Endodermal cell (in vitro differentiated cells): ENCODE measurements at regions not wholly inside any gene's neighbourhood (a gene's known extent, or its start where the extent isn't known, plus 50 kb on each side); places are given as distances from the start of the nearest gene placed in this dataset.

Experiments
- DNase-seq: peaks from one replicate; pipeline ENCODE4 v3.0.0-alpha.2; 2017
- H3K27ac ChIP-seq: 2 replicates; pipeline ENCODE4 v1.5.1; 2013; ENCODE audit warnings: mild to moderate bottlenecking, low read depth, low read length, moderate library complexity
- H3K27me3 ChIP-seq: 2 replicates; pipeline ENCODE4 v1.6.1; 2013; ENCODE audit warnings: mild to moderate bottlenecking, low read length, moderate library complexity; ENCODE audit not compliant: insufficient read depth, control insufficient read depth, poor library complexity, severe bottlenecking
- H3K36me3 ChIP-seq: 2 replicates; pipeline ENCODE4 v1.7.0; 2013; ENCODE audit warnings: mild to moderate bottlenecking, low read length, moderate library complexity; ENCODE audit not compliant: control insufficient read depth, insufficient read depth
- H3K4me1 ChIP-seq: one replicate; pipeline ENCODE4 v1.7.0; 2013; ENCODE audit warnings: low read length; ENCODE audit not compliant: control insufficient read depth, insufficient read depth
- H3K4me3 ChIP-seq: 2 replicates; pipeline ENCODE4 v1.5.1; 2013; ENCODE audit warnings: mild to moderate bottlenecking, low read length, moderate library complexity
- H3K9ac ChIP-seq: 2 replicates; pipeline ENCODE4 v1.6.1; 2013; ENCODE audit warnings: mild to moderate bottlenecking, low read length, moderate library complexity; ENCODE audit not compliant: poor library complexity, severe bottlenecking; ENCODE audit errors: extremely low read depth
- H3K9me3 ChIP-seq: 2 replicates; pipeline ENCODE4 v1.6.1; 2013; ENCODE audit warnings: mild to moderate bottlenecking, low read length, moderate library complexity; ENCODE audit not compliant: control insufficient read depth
- H3K27ac Mint-ChIP-seq: 2 replicates; pipeline ENCODE4 v1.8.0; 2020; ENCODE audit warnings: mixed read lengths
- H3K27me3 Mint-ChIP-seq: 2 replicates; pipeline ENCODE4 v1.8.0; 2021; ENCODE audit warnings: mild to moderate bottlenecking, mixed read lengths; ENCODE audit not compliant: insufficient read depth
- H3K36me3 Mint-ChIP-seq: 2 replicates; pipeline ENCODE4 v1.8.0; 2020; ENCODE audit warnings: low read depth, mixed read lengths
- H3K4me1 Mint-ChIP-seq: 2 replicates; pipeline ENCODE4 v1.8.0; 2020; ENCODE audit warnings: mixed read lengths
- H3K4me3 Mint-ChIP-seq: 2 replicates; pipeline ENCODE4 v1.8.0; 2020; ENCODE audit warnings: mild to moderate bottlenecking, moderate library complexity, mixed read lengths
- H3K9me3 Mint-ChIP-seq: 2 replicates; pipeline ENCODE4 v1.8.0; 2020; ENCODE audit warnings: mild to moderate bottlenecking, mixed read lengths
- CTCF ChIP-seq: fragments of 200-600 bp; sonication (generic); conservative IDR thresholded peaks from 2 replicates; pipeline ENCODE4 v1.5.0; 2021; ENCODE audit warnings: antibody characterized with exemption, mild to moderate bottlenecking
- WGBS, 2 experiments: methylation state at CpG; one replicate each; pipeline versions ENCODE4 v1.1.5 to v1.1.7; 2013; ENCODE audit warnings: missing lambda C conversion rate in 2 of 2, mixed read lengths in 1 of 2; ENCODE audit not compliant: insufficient coverage in 1 of 2, insufficient read length in 1 of 2; 5-methylcytosine and 5-hydroxymethylcytosine counted together

- Mint-ChIP-seq H3K27me3 (no peaks in the 10 kb centered on the region), H3K9me3 (peaks cover 15% of the 10 kb centered on the region), H3K27ac (no peak overlapping the region), H3K36me3 (peaks cover 8% of the 10 kb centered on the region), H3K4me3 (no peak overlapping the region), H3K4me1 (no peaks in the 10 kb centered on the region)
- WGBS, 2 experiments = 85 to 94% methylated on average over 2 to 3 of the region's 3 CpGs
- Histone ChIP-seq H3K36me3 (no peaks in the 10 kb centered on the region), H3K4me3 (no peak overlapping the region), H3K9me3 (no peaks in the 10 kb centered on the region), H3K9ac (no peak overlapping the region), H3K4me1 (no peaks in the 10 kb centered on the region), H3K27ac (no peak overlapping the region), H3K27me3 (no peaks in the 10 kb centered on the region)
- DNase-seq = no peak
- no peak for TF ChIP-seq CTCF
These were observed 316.3 kb upstream of the ARRDC3 start for GRCh38 chr5:91699429-91699828.

- no peaks in the 10 kb centered on the region for H3K27me3 Mint-ChIP-seq
- H3K36me3 Mint-ChIP-seq = peaks cover 14% of the 10 kb centered on the region
- H3K27ac Mint-ChIP-seq = no peak overlapping the region
- no peaks in the 10 kb centered on the region for H3K36me3 ChIP-seq
- peaks cover 23% of the 10 kb centered on the region for H3K9me3 Mint-ChIP-seq
- H3K4me3 ChIP-seq = no peak overlapping the region
- WGBS, 2 experiments = 92% methylated on average over 2 of the region's 2 CpGs; no CpG with 5 or more reads in 1 of the 2 experiments
- H3K4me1 ChIP-seq = no peaks in the 10 kb centered on the region
- no peaks in the 10 kb centered on the region for H3K27me3 ChIP-seq
- no peak for DNase-seq
- no peaks in the 10 kb centered on the region for H3K4me1 Mint-ChIP-seq
- H3K9me3 ChIP-seq = no peaks in the 10 kb centered on the region
- no peak overlapping the region for H3K27ac ChIP-seq
- H3K4me3 Mint-ChIP-seq = no peak overlapping the region
- TF ChIP-seq CTCF = no peak
- no peak overlapping the region for H3K9ac ChIP-seq
These were observed 308.5 kb upstream of the ARRDC3 start for GRCh38 chr5:91691592-91691991.

GRCh38 chr5:91690921-91691320 is 307.8 kb upstream of the ARRDC3 start:
- Histone ChIP-seq H3K9ac (no peak overlapping the region), H3K4me1 (no peaks in the 10 kb centered on the region), H3K9me3 (no peaks in the 10 kb centered on the region), H3K27ac (no peak overlapping the region), H3K36me3 (no peaks in the 10 kb centered on the region), H3K27me3 (no peaks in the 10 kb centered on the region), H3K4me3 (no peak overlapping the region)
- H3K4me3 Mint-ChIP-seq = no peak overlapping the region
- peaks cover 17% of the 10 kb centered on the region for H3K9me3 Mint-ChIP-seq
- H3K36me3 Mint-ChIP-seq = peaks cover 11% of the 10 kb centered on the region
- H3K27me3 Mint-ChIP-seq = no peaks in the 10 kb centered on the region
- H3K4me1 Mint-ChIP-seq = peaks cover 2% of the 10 kb centered on the region
- TF ChIP-seq CTCF = no peak
- WGBS, 2 experiments = 86 to 100% methylated on average over 2 to 3 of the region's 3 CpGs
- H3K27ac Mint-ChIP-seq = no peak overlapping the region
- no peak for DNase-seq
